HG03442 (cell line): ENCODE measurements at regions not wholly inside any gene's neighbourhood (a gene's known extent, or its start where the extent isn't known, plus 50 kb on each side); places are given as distances from the start of the nearest gene placed in this dataset.
A peak's percentile ranks its signal among the peaks of the same experiment; 100 is the strongest.

Source experiments
- ATAC-seq: cut with Tn5 transposase; IDR thresholded peaks from one replicate; pipeline ENCODE4 v1.9.1; 2021; ENCODE audit warnings: mild to moderate bottlenecking, moderate library complexity; ENCODE audit not compliant: unreplicated experiment

GRCh38 chr11:112579282-112579681, 318.6 kb upstream of the PLET1 start:
- ATAC-seq = no peak

DNA sequence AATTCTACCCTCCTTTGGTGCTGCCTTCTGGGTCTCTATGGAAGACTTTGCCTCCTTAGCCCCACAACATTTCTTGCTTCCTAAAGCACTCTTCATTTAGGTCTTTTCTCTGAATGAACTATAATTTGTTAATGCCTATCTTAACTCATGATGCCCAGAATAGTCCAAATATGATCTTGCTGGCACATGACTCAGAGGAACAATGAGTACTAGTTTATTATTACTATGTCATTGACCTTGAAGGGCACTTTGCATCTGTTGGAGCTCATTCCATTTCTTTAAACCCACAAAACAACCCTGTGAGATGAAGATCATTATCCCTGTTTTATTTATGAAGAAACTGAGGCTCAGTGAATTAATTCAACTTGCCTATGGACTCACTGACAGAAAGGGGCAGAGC, 320.2 kb upstream of the PLET1 start:
- ATAC-seq = no peak

DNA sequence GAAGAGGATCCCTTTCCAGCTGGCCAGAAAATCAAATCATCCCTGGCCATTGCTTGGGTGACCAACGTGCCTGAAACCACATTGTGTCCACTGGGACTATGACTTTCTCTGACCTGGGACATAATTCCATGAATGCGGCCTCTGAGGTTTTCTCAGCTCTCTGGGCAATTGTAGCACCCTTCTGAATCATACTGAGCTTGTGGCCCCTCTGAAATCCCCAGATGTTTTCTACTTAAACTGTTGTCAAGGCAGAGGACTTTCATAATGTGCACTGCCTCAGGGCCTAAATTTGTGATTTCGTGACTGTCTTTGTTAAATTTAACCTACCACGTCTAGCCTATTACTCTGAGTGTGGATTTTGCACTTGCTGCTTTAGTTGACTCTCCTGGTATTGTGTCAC, 321.1 kb upstream of the PLET1 start:
- ATAC-seq = peak; percentile 33

GRCh38 chr11:112582366-112582765, 321.7 kb upstream of the PLET1 start:
- ATAC-seq = no peak

DNA sequence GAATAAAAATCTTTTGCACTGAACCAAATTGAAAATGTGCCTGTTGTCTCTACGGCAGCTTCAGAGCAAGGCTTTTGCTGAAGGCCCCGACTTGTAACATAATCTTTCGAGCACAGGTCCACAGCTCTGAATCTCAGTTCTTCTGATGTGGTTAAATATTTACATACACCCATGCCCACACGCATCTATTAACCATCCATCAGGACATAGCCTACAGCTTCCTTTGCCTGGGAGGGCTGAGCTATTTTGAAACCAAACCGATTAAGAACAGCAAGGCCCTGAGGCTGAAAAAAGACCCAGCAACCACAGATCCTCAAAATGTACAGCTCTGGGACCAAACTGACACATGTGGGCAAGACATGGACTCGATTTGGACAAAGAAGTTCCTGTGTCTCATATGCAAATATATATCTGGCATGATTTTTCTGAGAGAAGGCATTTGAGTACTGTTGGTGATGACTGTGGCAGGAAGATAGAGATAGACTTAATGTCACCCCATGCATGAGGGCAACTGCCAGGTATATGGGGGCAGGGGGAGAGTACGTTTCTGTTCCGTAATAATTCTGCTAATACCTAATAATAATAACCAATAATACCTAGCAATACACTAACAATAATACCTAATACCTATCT, 322.7 kb upstream of the PLET1 start:
- peak; percentile 86 for ATAC-seq

GRCh38 chr11:112584672-112585071, 324.0 kb upstream of the PLET1 start:
- ATAC-seq = no peak

- no peak for ATAC-seq
Measured at GRCh38 chr11:112587664-112588063, 327.0 kb upstream of the PLET1 start.

DNA sequence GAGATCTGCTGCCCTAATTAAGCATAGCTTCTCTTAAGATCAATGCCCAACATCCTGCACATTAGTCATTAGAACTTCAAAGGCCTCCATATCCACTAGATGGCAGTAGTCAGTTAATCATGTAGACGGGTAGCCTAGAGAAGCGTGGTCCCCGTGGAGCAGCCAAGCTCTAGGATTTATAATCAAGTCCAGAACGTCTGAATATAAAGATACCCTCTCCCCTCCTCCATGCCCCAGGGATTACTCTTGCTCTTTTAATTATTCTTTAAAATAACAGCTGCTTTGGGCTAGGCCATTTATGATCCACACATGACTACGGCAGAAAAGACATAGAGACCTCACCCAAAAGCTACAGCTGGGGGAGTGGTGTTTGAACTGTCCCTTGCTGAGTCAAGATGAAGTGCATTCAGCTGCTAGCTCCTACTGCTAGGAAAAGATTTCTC, 327.6 kb upstream of the PLET1 start:
- peak; percentile 39 for ATAC-seq

- no peak for ATAC-seq
Measured at GRCh38 chr11:112589155-112589554, 328.5 kb upstream of the PLET1 start.

DNA sequence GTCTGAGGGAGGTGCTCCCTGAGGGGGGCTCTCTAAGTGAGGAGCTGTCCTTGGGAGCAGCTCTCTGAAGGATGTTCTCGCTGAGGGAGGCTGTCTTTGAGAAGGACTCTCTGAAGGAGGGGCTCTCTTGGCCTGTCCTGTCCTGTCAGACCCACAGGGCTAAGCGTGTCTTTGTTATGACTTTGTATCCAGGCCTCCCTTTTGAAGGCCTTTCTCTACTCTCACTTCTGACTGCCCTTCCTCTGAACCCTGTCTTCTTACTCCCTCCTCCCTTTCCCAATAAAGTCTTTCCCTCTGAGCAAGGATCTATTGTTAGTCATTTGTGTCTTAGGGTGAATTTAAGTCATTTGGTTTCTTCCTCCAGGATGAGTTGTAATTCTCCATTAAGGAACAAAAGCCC, 330.1 kb upstream of the PLET1 start:
- ATAC-seq = no peak

DNA sequence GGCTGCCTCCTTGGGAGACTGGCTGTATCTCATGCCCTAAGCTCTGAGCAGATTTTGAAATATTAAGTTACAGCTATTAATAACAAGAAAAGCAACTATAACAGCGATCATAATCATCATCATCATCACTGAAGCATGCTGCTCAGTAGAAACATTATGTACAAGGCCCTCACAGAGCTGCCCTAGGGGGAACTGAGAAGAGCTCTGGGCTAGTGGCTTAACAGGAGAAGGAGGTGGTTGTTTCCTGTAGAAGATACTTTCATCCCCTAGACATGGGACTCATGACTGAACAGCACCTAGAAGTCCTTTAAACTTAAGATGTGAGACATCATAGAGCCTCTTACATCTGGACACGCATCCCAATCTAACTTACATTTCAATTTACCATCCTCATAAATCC, 332.8 kb upstream of the PLET1 start:
- ATAC-seq = no peak

GRCh38 chr11:112596324-112596723, 335.7 kb upstream of the PLET1 start:
- ATAC-seq = no peak

- no peak for ATAC-seq
Measured at GRCh38 chr11:112597286-112597790, 336.7 kb upstream of the PLET1 start.

- ATAC-seq = no peak
Measured at GRCh38 chr11:112599265-112599664, 338.6 kb upstream of the PLET1 start.

GRCh38 chr11:112599856-112600533, 339.3 kb upstream of the PLET1 start:
- no peak for ATAC-seq

DNA sequence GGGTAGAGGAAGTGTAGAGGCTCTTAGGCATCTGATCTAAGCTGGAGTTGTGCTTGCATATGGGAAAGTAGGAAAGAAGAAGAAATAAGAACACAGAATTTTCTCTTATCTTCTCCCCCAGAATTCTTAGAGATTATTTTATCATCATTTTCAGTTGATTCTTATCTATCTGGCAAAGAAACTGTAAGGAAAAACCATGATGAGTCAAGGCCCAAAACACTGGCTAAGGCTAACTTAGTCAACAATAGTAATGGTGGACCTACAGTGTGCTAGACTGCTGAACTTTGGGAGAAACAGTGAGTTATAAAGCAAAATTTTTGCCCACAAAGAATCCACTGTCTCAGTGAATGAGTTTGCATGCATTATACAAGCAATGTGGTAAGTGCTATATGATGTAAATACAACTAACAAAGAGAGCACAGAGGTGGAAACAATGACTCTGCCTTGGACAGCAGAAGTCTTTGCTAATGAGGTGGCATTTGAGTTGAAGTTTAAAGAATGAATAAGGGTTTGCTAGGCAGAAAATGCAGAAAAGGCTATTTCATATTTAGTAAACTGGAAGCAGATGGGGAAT, 344.5 kb upstream of the PLET1 start:
- ATAC-seq = no peak

GRCh38 chr11:112606656-112607055, 346.0 kb upstream of the PLET1 start:
- no peak for ATAC-seq

- no peak for ATAC-seq
Measured at GRCh38 chr11:112608509-112608908, 347.8 kb upstream of the PLET1 start.

- no peak for ATAC-seq
Measured at GRCh38 chr11:112610494-112610893, 349.8 kb upstream of the PLET1 start.

DNA sequence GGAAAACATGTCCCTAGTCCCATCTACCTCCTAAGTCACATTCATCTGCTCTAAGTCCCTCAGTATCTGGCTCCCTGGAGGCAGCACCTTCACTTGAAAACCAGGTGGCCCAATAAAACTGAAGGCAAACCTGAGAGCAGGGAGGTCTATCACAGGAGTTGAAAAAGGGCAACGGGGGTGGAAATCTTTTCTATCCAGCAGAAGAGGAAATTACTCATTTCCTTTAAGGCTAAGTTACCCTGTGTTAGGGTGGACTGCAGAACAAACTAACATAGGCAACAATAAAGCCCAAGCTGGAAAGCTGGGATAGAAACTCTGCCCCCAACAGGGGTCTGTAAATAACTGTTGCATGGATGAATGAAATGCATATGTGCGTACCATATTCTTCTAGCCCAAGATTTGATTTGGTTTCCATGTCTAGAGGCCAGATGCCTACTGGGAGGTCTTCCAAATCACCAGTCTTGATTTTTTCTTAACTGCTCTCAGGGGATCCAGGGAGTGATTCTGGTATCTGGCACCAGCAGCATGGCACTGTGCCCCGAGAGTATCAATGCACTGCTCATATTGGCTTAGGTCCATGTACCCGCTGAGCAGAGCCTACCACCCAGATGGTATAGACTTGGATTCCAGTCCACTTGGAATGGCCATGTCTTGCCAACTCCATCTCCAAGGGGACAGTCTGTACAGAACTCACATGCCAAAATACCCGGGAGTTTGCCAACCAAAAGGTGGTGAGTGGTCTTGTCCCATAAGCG, 350.0 kb upstream of the NCAM1 start:
- ATAC-seq = no peak

DNA sequence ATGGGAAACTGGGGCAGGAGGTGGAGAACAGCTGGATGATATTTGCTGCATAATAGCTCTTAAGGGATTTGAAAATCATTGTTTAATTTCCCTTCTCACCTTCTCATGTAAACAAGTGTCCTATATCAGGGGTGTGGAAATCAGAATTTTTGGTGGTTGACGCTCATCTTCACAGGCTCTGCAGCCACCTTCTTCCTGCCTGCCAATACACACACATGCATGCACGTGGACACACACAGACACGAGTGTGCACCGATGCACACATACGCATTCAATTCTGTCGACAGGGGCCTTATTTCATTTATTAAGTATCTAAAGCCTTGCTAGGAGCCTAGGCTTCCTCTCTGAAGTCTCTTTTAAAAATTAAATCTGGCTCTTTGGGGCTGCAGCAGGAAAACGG, 349.4 kb upstream of the NCAM1 start:
- ATAC-seq = no peak
